GM19239 (cell line): ENCODE measurements at regions not wholly inside any gene's neighbourhood (a gene's known extent, or its start where the extent isn't known, plus 50 kb on each side); places are given as distances from the start of the nearest gene placed in this dataset.

Experiments
- DNase-seq: peaks from one replicate; pipeline ENCODE4 v3.0.0; 2011; ENCODE audit warnings: low spot score; ENCODE audit not compliant: insufficient read length
- FAIRE-seq: peaks from 2 replicates; lab custom pipeline; 2011; peaks lifted over from hg19 to GRCh38; lab: Jason Lieb, UNC

DNA sequence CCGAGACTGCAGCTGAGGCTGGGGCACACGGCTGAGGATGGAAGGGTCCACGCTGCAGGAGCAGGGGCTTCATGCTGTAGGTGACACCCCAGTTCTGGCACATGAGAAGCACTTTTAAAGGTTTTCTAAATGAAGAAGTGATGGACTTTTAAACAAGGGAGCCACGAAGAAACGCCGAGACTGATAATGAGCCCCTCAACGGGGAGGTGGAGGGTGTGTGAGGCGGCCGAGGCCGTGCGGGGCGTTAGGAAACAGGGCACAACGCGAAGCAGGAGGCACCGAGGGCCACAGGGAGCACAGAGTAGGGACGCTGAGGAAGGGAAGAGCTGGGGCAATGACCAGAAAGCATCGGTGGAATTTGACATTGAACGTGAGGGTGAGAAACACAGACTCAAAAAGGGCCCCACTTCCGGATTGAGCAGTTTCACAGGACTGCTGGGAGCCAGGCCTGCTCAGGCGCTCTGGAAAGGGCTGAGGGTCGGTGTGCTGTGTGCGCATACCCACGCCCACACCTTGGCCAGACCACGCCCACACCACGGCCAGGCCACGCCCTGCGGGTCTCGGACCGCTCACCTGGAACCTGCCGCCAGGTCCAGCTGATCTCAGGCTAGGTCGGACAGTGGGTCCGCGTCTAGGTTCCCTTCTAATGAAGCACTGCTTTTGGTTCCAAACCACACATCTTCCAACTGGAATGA, 115.7 kb downstream of the GYPC start:
- no peak for DNase-seq
- no peak for FAIRE-seq

DNA sequence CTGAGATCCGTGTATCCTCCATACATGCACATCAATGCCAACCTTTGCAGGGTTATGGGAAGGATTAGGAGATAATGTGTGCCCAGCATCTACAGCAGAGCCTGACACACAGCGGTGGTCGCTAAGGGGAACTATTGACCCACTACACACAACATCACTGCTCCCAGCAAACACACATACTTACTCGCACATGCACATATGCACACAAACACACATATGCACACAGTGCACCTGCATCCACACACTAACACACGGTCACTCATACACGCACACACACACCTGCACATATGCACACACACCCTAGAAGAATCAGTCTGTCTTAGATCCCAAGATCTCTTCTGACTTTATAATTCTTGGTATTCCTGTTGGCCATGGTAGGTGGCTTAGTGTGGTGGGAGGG, 118.3 kb downstream of the GYPC start:
- DNase-seq (no peak), FAIRE-seq (no peak)

DNA sequence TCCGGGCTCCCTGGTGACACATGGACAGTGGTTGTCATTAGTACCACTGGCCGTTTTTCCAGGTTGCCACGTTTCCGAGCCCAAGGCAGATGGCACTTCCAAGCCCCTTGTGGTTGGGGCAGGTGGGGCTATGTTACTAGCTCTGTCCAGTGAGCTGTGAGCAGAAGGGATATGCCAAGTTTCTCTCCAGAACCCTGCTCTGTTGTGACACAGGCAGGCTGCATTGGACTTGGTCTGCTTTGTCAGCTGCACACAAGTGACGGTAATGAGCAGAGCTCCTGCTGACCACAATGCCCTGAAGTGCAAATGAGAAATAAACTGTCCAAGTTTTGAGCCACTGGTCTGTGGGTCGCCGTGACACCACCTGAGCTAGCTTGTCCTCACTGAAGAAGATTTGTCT, 118.8 kb downstream of the GYPC start:
- FAIRE-seq (no peak), DNase-seq (no peak)

DNA sequence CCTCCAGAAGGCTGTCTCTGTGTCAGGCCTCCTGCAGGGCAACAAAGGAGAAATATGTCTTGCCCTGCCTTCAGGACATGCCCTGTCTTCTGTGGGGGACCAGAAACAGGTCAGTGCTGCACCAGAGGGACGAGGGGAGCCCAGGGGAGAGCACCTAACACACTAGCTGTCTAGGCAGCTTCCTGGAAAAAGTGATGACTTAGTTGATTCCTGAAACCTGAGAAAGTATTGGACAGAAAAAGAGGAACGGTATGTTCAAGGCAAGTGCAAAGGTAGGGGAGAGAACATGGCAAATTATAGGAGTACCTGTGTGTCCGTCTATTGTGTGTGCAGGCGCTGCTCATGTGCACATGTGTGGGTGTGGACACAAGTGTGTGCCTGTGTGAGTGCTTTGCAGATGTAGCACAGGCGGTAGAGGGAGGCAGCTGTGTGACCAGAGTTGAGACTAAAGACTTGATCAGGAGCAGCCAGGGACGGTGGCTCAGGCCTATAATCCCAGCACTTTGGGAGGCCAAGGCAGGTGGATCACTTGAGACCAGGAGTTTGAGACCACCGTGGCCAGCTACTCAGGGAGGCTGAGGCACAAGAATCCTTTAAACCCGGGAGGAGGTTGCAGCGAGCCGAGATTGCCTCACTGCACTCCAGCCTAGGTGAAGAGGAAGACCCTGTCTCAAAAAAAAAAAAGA, 119.5 kb downstream of the GYPC start:
- DNase-seq = no peak
- no peak for FAIRE-seq

DNA sequence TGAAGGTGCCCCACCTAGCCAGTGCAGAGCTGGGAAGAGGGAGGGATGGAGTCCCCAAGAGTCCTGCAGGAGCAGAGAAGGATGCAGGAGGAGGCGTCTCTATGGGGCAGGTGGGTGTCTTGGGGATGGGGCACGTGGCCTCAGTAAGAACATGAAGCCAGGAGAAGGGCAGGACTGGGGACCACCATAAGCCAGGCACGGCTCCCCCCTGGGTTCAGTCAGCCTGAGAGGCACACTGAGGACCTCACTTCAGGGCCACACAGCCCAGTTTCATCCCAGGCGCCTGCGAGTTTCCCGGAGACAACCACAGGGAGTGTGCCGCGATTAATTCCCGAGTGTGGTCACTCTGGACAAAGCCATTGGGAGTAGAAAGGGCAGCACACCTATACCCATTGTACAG, 120.3 kb downstream of the GYPC start:
- DNase-seq = no peak
- FAIRE-seq = no peak

DNA sequence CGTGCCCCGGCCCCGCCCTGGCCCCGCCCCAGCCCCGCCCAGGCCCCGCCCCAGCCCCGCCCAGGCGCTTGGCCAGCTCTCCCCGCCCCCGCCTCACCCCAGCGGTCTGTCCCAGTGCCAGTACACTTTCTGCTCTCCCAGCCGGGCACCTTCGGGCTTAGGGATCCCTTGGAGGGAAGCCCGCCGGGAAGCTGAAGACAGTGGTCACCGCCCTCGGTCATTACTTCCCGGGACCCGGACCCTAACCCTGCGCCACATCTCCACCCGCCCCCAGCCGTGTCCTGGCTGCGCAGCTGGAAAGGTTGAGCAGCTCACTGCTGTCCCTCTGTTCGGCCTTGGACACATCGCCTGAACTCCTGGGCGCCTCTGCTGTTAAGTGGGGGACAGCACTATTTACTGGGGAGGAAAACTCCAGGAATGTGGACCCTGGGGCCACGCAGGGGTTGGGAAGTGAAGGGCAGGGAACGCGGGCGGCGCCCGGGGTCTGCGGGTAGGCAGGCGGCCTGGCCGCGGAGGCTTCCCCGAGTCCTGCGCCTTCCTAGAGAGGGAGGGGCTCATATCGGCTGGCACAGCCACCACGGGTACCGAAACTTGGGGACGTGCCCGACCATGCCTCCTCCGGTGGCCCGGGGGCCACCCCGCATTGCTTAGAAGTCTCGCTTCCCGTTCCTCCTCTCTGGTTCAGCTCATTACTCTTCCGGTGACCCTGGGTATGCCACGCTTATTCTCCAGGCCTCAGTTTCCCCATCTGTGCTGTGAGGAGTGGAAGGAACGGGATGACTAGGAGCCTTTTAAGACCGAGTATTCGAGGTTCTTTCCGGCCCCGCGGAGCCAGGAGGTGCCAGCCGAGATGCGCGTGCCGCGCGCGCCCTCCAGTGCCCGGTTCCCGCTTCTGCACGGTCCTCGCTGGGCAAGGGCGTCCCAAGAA, 121.0 kb downstream of the GYPC start:
- peak; percentile 73 for FAIRE-seq
- DNase-seq = peak; percentile 85

DNA sequence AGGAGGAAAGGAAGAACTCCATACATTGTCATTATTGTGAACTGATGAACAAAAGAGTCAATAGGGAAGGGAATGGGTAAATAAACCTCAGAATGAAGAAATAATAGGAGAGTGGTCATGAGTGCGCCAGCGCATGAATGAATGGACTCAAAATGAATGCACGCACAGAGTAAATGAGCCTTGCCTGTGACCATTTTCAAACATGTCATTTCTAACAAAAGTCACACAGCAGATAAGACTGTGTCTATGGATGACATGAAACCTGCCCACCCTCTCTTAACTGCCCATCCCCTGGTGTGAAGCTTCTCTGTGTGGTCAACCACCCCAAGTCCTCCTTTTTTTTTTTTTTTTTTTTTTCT, 121.1 kb upstream of the TEX51 start:
- FAIRE-seq (no peak), DNase-seq (no peak)

DNA sequence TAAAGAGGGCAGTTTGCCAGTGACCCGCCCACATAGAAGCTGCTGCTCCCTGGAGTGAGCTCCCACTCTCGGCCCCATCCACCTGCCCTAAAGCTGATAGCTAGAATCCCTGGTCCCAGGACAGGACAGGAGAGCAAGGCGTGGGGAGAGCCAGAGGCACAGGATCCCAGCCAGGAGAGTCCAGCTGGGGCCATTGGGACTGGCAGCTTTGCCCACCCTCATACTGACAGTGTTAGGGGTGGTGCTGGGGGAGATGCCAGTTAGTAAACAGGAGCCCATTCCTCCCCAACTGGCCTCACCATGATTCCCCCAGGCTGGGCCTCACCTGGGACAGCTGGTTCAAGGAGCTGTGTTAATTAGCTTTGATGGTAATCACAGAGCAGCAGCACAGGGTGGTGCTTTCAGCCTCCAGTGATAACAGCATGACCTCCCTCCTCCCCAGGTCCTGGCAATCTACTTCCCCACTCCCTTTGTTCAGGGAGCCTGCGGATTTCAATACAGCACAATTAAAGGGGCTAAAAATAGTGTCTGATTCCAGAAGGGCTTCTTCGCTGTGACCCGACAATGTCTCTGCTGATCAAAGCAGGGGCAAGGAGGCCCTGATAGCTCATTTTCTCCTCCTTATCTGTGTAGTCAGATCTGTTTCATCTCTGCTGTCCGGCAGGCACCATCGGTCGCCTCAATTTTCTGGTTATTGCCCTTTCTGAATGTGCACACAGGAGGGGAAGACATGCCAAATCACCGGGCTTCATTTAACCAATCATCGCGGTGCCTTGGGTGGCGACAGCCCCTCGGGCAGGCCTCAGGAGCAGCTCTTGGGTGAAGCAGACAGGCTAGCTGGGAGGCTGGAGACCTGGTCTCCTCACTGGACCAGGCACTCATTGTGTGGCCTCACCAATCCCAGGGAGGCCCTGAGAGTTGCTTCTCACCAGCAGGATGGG, 119.9 kb upstream of the TEX51 start:
- FAIRE-seq = no peak
- DNase-seq = no peak

DNA sequence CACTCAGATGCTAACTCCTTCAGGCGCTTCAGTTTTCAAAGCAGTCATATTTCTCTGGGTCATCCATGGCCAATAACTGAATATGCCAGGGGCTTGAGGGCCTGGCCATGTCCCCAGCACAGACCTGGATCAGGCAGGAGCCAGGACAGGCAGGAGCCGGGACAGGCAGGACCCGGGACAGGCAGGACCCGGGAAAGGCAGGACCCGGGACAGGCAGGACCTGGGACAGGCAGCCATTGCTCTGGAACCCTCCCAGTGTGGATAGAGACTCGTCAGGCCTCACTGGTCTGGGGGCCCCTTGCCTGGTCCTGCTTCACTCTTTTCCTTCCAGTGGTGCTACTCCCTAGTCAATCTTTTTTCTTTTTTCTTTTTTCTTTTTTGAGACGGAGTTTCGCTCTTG, 117.5 kb upstream of the TEX51 start:
- FAIRE-seq = no peak
- DNase-seq = no peak

DNA sequence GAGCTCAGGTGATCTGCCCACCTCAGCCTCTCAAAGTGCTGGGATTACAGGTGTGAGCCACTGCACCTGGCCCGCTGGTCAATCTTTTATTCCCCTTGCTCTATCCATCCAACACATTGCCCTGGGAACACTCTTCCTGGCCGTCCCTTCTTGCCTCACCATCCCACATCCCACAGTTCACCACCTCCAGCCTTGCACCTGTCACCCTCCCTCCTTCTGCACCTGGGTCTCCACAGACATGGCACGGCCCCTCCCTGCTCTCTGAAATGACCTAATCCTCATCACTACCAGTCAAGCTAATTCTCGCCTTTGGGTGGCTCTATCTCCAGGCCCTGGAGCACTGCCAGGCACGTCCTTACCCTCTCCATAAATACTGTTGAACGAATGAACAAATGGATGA, 116.9 kb upstream of the TEX51 start:
- DNase-seq (no peak), FAIRE-seq (no peak)

DNA sequence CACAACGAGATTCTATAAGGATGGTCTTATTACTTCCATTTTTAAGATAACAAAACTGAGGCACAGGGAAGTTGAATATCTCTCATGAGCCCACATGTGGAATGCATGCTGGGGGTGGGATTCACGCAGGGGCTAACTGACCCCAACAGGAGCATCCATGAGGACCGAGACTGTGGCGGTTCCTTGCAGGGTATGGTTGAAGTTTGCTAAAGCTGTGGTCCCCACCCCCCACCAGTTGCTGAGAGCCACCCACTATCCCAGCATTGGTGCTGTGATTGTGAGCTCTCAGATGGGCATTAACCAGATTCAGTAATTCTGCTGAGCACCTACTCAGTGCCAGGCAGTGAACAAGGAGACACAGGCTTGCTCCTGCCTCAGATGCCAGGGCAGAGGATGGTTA, 116.0 kb upstream of the TEX51 start:
- DNase-seq (no peak), FAIRE-seq (no peak)

DNA sequence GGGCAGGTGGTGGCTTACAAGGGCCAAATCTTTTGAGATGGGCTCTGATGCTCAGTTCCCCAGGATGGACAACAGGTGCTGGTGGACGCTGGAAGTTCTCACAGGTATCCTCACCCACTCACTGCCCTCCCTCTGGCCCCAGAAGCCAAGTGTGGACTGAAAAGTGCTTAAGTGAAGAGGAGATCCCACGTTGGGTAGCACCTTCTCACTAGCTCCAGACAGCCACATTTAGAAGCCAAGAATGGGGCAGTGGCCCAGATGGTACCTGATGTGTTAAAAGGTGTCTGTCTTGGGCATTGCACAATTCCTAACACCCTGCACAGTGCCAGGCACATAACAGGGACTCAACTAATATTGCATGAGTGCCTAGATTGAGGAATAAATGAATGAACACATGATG, 115.3 kb upstream of the TEX51 start:
- no peak for FAIRE-seq
- DNase-seq = no peak

DNA sequence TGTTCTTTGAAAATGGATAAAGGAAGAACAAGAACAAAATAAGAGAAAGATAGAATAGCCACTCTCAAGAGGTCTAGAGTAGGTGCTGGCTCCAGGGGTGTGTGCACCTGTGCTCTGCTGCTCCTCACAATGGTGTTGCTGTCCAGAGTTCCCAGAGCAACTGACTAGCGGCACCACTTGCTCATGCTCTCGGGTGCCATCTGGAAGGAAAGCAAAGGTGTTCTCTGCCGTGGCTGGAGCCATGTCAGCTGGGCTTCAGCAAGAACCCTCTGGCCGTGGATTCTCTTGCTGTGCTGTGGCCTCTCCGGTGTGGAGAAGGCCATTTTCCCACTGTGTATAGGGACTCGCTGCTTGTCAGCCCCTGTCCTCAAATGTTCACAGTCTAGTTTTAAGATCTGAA, 114.6 kb upstream of the TEX51 start:
- DNase-seq (no peak), FAIRE-seq (no peak)

DNA sequence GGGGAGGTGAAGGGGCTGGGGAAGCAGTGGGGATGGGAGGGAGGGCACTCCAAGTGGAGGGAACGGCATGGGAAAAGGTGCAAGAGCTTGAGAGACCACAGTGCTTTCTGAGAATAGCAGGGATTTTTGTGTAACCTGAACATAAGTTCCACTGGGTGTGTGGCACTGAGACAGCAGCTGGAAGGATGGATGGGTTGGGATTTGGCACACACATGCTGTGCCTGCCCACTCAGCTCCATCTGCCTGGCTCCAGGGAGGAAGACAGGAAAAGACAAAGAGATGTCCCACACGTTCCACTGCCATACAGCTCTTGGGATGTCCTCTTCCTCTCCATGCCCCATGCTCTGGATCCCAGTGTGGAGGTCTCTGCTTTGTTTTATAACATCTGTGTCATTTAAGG, 114.1 kb upstream of the TEX51 start:
- DNase-seq (no peak), FAIRE-seq (no peak)

DNA sequence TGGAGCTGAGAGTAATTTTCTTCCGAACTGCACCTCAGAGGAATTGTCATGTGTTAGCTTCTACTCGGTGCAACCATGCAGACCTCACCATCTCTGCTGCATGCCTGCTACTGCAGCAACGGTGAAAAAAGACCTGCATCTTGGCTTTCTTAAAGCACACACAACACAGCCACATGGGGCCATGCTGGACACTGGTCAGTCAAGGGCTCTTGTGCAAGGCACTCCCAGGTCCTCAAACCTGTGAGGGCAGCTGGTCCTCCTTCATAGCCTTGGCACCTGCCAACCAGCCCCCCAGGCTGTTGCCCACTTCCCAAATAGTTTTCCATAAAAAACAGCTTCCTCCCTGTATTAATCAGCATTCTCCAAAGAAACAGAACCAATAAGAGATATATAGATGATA, 113.5 kb upstream of the TEX51 start:
- DNase-seq = no peak
- no peak for FAIRE-seq

DNA sequence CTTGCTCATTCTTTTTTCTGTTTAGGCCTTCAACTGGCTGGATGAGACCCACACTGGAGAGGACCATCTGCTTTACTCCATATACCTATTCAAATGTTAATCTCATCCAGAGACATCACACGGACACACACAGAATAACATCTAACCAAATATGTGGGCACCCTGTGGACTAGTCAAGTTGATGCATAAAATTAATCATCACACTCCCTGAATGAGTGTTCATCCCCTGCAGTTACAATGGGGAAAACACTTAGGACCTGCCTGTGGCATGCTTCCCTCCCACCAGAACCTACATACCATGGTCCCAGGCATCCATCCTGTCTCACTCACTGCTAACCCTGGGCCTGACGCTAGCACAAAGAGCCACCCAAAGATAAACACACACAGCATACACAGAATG, 112.8 kb upstream of the TEX51 start:
- FAIRE-seq (no peak), DNase-seq (no peak)

DNA sequence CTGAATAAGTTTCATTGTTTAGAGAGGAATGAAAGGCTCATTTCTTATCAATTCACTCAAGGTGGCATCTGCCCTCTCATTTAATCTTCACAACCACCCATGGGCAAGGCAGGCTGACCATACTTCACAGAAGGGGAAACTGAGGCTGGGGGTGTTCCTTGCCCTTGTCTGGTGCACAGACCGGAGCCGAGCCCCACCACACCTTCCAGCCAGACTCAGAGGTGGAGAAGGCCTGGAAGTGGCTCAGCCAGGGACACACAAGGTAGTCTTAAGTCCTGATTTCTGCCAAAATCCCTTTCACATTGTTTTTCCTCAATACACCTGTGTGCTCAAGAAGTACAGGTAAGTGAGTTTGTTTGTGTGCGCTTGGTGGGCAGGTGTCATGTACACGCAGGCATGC, 111.9 kb upstream of the TEX51 start:
- no peak for FAIRE-seq
- DNase-seq = no peak

DNA sequence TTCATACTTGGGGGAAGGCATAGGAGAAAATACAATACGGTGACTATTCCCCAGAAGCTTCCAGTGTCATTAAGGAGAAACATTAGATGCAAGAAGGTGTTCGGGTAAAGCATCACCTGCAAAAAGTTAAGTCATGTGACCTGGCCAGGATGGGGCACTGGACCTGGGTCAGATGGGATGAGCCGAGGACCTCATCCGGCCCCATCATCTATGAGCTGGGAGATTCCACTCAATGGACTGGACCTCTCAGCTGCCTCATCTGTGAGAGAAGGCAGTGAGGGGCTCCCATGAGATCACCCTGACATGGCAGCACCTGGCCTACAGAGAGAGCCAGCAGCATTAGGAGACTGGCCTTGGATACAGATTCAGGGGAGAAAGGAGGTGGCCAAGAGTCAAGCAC, 111.4 kb upstream of the TEX51 start:
- DNase-seq (no peak), FAIRE-seq (no peak)

DNA sequence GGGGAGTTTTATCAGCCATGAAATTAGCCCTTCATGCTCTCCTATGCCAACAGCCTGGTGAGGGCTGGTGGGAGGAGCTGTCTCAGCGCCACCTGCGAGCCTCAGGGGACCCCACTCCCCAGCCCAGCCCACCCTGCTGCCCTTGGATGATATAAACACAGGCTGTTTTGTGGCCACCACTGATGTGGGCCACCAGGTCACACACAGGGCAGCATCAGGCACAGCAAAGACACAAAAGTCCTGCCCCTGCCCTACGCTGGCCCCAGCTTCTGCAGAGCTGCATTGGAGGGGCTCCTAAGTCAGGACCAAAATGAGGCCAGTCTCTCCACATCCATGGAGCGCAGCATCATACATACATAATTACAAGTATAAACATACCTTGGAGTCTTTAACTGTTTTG, 110.6 kb upstream of the TEX51 start:
- FAIRE-seq (no peak), DNase-seq (no peak)

DNA sequence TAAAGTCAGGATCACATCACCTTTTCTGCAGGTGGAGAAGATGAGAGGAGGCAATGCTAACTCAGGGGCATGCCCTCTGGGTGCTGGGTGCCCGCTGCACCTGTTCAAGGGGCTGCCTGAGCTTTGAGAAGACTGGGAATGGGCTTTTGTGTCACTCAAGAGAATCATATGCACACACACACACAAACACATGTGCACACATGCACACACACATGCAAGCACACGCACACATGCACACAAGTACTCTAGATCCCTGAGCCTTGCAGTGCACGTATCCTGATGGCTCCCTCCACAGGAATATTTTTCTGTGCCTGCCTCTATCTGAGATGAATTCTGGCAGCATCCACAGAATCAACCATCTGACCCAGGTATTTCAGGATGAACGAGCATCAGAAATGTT, 110.0 kb upstream of the TEX51 start:
- DNase-seq = no peak

More for the DNA sequence above, 110.0 kb upstream of the TEX51 start:
- no peak for FAIRE-seq
